Sigmoid colon (tissue), 4 donors: ENCODE measurements at regions not wholly inside any gene's neighbourhood (a gene's known extent, or its start where the extent isn't known, plus 50 kb on each side); places are given as distances from the start of the nearest gene placed in this dataset.

ENCODE experiments used
- EP300 ChIP-seq, 4 donors: sonication (generic); formaldehyde crosslinking; IDR thresholded peaks; one replicate each; pipeline ENCODE4 v1.6.1; 2017; ENCODE audit warnings: antibody characterized with exemption in 4 of 4
- POLR2A ChIP-seq, 2 donors: fragments of 450-650 bp; IDR thresholded peaks; one replicate each; pipeline ENCODE4 v1.6.1; 2016; ENCODE audit warnings: antibody characterized with exemption in 2 of 2, mild to moderate bottlenecking in 2 of 2, moderate library complexity in 2 of 2
- POLR2AphosphoS5 ChIP-seq, 4 donors: sonication (generic); formaldehyde crosslinking; IDR thresholded peaks; one replicate each; pipeline ENCODE4 v1.6.1; 2017; ENCODE audit warnings: antibody characterized with exemption in 4 of 4
- TF ChIP-seq, protein P1 (sequence below), 4 experiments: fragments of 450-650 bp in 3 of 4; fragments of 200-600 bp in 1 of 4; IDR thresholded peaks; one replicate each; pipeline ENCODE4 v1.5.1; 2016 to 2019; ENCODE audit warnings: antibody characterized with exemption in 4 of 4, mild to moderate bottlenecking in 3 of 4, moderate library complexity in 2 of 4

DNA sequence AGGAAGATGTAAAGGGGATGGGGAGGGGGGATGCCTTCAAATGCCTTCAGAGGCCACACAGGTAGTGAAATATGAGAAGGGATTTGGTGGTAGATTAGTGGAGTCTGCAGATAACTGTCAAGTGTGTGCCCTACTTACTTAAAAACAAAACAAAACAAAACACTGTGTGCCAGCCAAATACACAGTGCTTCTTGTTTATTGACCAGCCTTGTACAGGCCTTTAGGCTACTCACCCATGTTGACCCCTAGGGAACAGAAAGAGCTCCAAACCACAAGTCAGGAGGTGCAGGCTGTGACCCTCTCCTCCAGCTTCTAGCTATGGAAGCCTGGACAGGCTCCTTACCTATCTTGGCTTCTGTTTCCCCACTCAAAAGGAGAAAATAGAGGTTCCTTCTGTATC is 562.0 kb downstream of the ETNK1 start:
- TF ChIP-seq, protein P1, sequence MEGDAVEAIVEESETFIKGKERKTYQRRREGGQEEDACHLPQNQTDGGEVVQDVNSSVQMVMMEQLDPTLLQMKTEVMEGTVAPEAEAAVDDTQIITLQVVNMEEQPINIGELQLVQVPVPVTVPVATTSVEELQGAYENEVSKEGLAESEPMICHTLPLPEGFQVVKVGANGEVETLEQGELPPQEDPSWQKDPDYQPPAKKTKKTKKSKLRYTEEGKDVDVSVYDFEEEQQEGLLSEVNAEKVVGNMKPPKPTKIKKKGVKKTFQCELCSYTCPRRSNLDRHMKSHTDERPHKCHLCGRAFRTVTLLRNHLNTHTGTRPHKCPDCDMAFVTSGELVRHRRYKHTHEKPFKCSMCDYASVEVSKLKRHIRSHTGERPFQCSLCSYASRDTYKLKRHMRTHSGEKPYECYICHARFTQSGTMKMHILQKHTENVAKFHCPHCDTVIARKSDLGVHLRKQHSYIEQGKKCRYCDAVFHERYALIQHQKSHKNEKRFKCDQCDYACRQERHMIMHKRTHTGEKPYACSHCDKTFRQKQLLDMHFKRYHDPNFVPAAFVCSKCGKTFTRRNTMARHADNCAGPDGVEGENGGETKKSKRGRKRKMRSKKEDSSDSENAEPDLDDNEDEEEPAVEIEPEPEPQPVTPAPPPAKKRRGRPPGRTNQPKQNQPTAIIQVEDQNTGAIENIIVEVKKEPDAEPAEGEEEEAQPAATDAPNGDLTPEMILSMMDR (IDR thresholded peaks at IDR 0.05), result no peak
- TF ChIP-seq EP300 (IDR thresholded peaks at IDR 0.05), result no peak
- no peak for TF ChIP-seq POLR2AphosphoS5 (IDR thresholded peaks at IDR 0.05)
- TF ChIP-seq POLR2A (IDR thresholded peaks at IDR 0.05), result no peak
